GM20431 (cell line): ENCODE measurements at regions not wholly inside any gene's neighbourhood (a gene's known extent, or its start where the extent isn't known, plus 50 kb on each side); places are given as distances from the start of the nearest gene placed in this dataset.

Experiments
- in situ Hi-C: fragments of 300-500 bp; cut with MseI, MboI; formaldehyde crosslinking; loops from one replicate; pipeline ENCODE4 v1.15.0; 2020; ENCODE audit warnings: low sequenced_read_pairs; ENCODE audit not compliant: unreplicated experiment

- in situ Hi-C loops = no loop called here
These were observed 329.3 kb downstream of the PIK3R1 start for GRCh38 chr5:68544648-68545552.

- in situ Hi-C loops = no loop called here
These were observed 330.2 kb downstream of the PIK3R1 start for GRCh38 chr5:68545636-68546295.

- in situ Hi-C loops = no loop called here
These were observed 331.5 kb downstream of the PIK3R1 start for GRCh38 chr5:68547056-68547455.

GRCh38 chr5:68547622-68548021, 332.1 kb downstream of the PIK3R1 start:
- in situ Hi-C loops = no loop called here

GRCh38 chr5:68548959-68549676, 333.6 kb downstream of the PIK3R1 start:
- in situ Hi-C loops = no loop called here

- in situ Hi-C loops = no loop called here
These were observed 334.5 kb downstream of the PIK3R1 start for GRCh38 chr5:68550015-68550414.

GRCh38 chr5:68551436-68551835, 335.9 kb downstream of the PIK3R1 start:
- in situ Hi-C loops = no loop called here

GRCh38 chr5:68554571-68555279, 339.2 kb downstream of the PIK3R1 start:
- in situ Hi-C loops = no loop called here

GRCh38 chr5:68555907-68556681, 340.5 kb downstream of the PIK3R1 start:
- in situ Hi-C loops = no loop called here

GRCh38 chr5:68557162-68557936, 341.8 kb downstream of the PIK3R1 start:
- in situ Hi-C loops = no loop called here

GRCh38 chr5:68562308-68562707, 346.8 kb downstream of the PIK3R1 start:
- in situ Hi-C loops = no loop called here

GRCh38 chr5:68565427-68565826, 349.9 kb downstream of the PIK3R1 start:
- in situ Hi-C loops = no loop called here

GRCh38 chr5:68576805-68577204, 361.2 kb downstream of the PIK3R1 start:
- in situ Hi-C loops = no loop called here

- in situ Hi-C loops = no loop called here
These were observed 366.7 kb downstream of the PIK3R1 start for GRCh38 chr5:68582284-68582683.

- in situ Hi-C loops = no loop called here
These were observed 371.6 kb downstream of the PIK3R1 start for GRCh38 chr5:68587171-68587570.

GRCh38 chr5:68591850-68592249, 376.3 kb downstream of the PIK3R1 start:
- in situ Hi-C loops = no loop called here

- in situ Hi-C loops = no loop called here
These were observed 376.8 kb downstream of the PIK3R1 start for GRCh38 chr5:68592351-68592750.

- in situ Hi-C loops = no loop called here
These were observed 377.7 kb downstream of the PIK3R1 start for GRCh38 chr5:68593211-68593671.

GRCh38 chr5:68612972-68613371, 397.4 kb downstream of the PIK3R1 start:
- in situ Hi-C loops = no loop called here
